ENCODE measurements at regions not wholly inside any gene's neighbourhood (a gene's known extent, or its start where the extent isn't known, plus 50 kb on each side); places are given as distances from the start of the nearest gene placed in this dataset.

DNA sequence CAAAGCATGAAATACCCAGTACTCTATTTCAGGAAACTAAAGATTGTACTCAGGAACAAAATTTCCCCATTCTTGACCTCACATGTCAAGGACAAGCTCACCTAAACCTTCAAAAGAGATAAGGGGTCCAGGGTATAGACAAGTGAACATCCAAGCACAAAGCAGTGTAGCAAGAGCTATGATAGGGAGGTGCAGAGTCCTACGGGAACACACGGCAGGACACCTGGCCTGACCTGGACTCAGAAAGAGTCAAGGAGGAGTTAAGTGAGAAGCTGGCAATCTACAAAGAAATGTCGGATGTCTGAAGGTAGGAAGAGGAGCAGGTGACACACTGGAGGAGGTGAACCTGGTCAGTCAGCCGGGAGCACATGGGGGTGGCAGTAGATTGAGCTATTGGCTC is 67.1 kb upstream of the LDLRAD3 start:
- TF ChIP-seq, protein P1, sequence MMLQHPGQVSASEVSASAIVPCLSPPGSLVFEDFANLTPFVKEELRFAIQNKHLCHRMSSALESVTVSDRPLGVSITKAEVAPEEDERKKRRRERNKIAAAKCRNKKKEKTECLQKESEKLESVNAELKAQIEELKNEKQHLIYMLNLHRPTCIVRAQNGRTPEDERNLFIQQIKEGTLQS (IDR thresholded peaks at IDR 0.05): no peak
- TF ChIP-seq FOSL1 (IDR thresholded peaks at IDR 0.05; ENCODE audit: low read depth): no peak
- H3K9me2 ChIP-seq (ENCODE audit: insufficient read depth): no peaks in the 10 kb centered on the region
- no peaks in the 10 kb centered on the region for H3K27me3 ChIP-seq (ENCODE audit: insufficient read depth, low read length)
- H3K4me1 ChIP-seq (ENCODE audit: control insufficient read depth in 1 of 2, insufficient read depth in 2 of 2, low read length in 2 of 2): no peaks in the 10 kb centered on the region
- ChIA-PET POLR2A (no interaction called here), CTCF (no interaction called here), RAD21 (ENCODE audit: low non-redundant PET in 1 of 2, low total read pairs in 2 of 2, uncharacterized antibody in 2 of 2, unreplicated experiment in 2 of 2) (no interaction called here)
- no peak overlapping the region for H3K9ac ChIP-seq (ENCODE audit: low read length)
- no peak overlapping the region for H3K4me2 ChIP-seq (ENCODE audit: low read length)
- no TSS peak for BruUV-seq (replicated peaks)
- H3K9me3 ChIP-seq (ENCODE audit: control insufficient read depth in 1 of 2, insufficient read depth in 1 of 2, low read depth in 1 of 2, low read length in 2 of 2): no peaks in the 10 kb centered on the region
- H2AFZ ChIP-seq (ENCODE audit: low read depth, low read length, poor library complexity, severe bottlenecking): no peak overlapping the region
- H3K27ac ChIP-seq (ENCODE audit: low read depth, low read length): no peak overlapping the region
- no peaks in the 10 kb centered on the region for H4K20me1 ChIP-seq (ENCODE audit: insufficient read depth)
- DNase-seq (ENCODE audit: low read depth, low spot score) (no peak), ATAC-seq (no peak)
- no peak overlapping the region for H3K4me3 ChIP-seq (replicated peaks in 1 of 2; ENCODE audit: low read depth in 1 of 2, low read length in 2 of 2)
- intact Hi-C loops (cut with micrococcal nuclease): no loop called here
- no peaks in the 10 kb centered on the region for H3K36me3 ChIP-seq (ENCODE audit: control insufficient read depth in 1 of 2, insufficient read depth in 2 of 2, low read length in 2 of 2)
- H3K79me2 ChIP-seq (ENCODE audit: insufficient read depth, low read length): no peaks in the 10 kb centered on the region

GRCh38 chr11:35878741-35879140 is 65.1 kb upstream of the LDLRAD3 start:
- intact Hi-C loops (cut with micrococcal nuclease): no loop called here
- TF ChIP-seq SIN3A (IDR thresholded peaks at IDR 0.05; ENCODE audit: low read depth): no peak
- Histone ChIP-seq H3K27me3 (ENCODE audit: insufficient read depth, low read length) (no peaks in the 10 kb centered on the region), H3K9me2 (ENCODE audit: insufficient read depth) (no peaks in the 10 kb centered on the region), H2AFZ (ENCODE audit: low read depth, low read length, poor library complexity, severe bottlenecking) (no peak overlapping the region), H3K4me1 (ENCODE audit: control insufficient read depth in 1 of 2, insufficient read depth in 2 of 2, low read length in 2 of 2) (no peaks in the 10 kb centered on the region), H3K9ac (ENCODE audit: low read length) (no peak overlapping the region), H3K9me3 (ENCODE audit: control insufficient read depth in 1 of 2, insufficient read depth in 1 of 2, low read depth in 1 of 2, low read length in 2 of 2) (no peaks in the 10 kb centered on the region), H3K36me3 (ENCODE audit: control insufficient read depth in 1 of 2, insufficient read depth in 2 of 2, low read length in 2 of 2) (no peaks in the 10 kb centered on the region), H3K79me2 (ENCODE audit: insufficient read depth, low read length) (no peaks in the 10 kb centered on the region), H4K20me1 (ENCODE audit: insufficient read depth) (no peaks in the 10 kb centered on the region), H3K27ac (ENCODE audit: low read depth, low read length) (no peak overlapping the region), H3K4me3 (replicated peaks in 1 of 2; ENCODE audit: low read depth in 1 of 2, low read length in 2 of 2) (no peak overlapping the region), H3K4me2 (ENCODE audit: low read length) (no peak overlapping the region)
- DNase-seq (ENCODE audit: low read depth, low spot score): no peak
- no TSS peak for BruUV-seq (replicated peaks)
- RAD21 ChIA-PET (ENCODE audit: low non-redundant PET in 1 of 2, low total read pairs in 2 of 2, uncharacterized antibody in 2 of 2, unreplicated experiment in 2 of 2): no interaction called here
- POLR2A ChIA-PET: no interaction called here
- CTCF ChIA-PET: no interaction called here
- no peak for ATAC-seq

DNA sequence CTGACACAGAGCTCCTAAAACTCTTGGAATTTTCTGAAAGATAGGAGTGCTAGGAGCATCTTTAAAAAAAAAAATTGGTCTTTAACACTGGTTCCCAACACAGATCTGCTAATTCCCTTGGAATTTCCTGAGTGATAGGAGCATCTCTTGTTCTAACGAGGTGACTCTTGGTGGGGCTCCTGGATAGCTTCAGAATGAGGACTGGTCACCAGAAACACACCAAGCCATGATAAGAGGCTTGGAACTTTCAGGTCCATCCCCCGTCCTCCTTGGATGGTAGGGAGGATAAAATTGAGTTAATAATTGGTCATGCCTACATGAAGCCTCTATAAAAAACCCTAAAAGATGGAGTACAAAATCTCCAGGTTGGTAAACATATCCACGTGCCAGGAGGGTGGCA is 64.5 kb upstream of the LDLRAD3 start:
- Histone ChIP-seq H3K4me1 (ENCODE audit: control insufficient read depth in 1 of 2, insufficient read depth in 2 of 2, low read length in 2 of 2) (no peaks in the 10 kb centered on the region), H3K9me2 (ENCODE audit: insufficient read depth) (no peaks in the 10 kb centered on the region), H2AFZ (ENCODE audit: low read depth, low read length, poor library complexity, severe bottlenecking) (no peak overlapping the region), H3K27ac (ENCODE audit: low read depth, low read length) (no peak overlapping the region), H3K4me3 (replicated peaks in 1 of 2; ENCODE audit: low read depth in 1 of 2, low read length in 2 of 2) (no peak overlapping the region), H3K4me2 (ENCODE audit: low read length) (no peak overlapping the region), H3K9me3 (ENCODE audit: control insufficient read depth in 1 of 2, insufficient read depth in 1 of 2, low read depth in 1 of 2, low read length in 2 of 2) (no peaks in the 10 kb centered on the region), H3K27me3 (ENCODE audit: insufficient read depth, low read length) (no peaks in the 10 kb centered on the region), H4K20me1 (ENCODE audit: insufficient read depth) (no peaks in the 10 kb centered on the region), H3K36me3 (ENCODE audit: control insufficient read depth in 1 of 2, insufficient read depth in 2 of 2, low read length in 2 of 2) (no peaks in the 10 kb centered on the region), H3K9ac (ENCODE audit: low read length) (no peak overlapping the region), H3K79me2 (ENCODE audit: insufficient read depth, low read length) (no peaks in the 10 kb centered on the region)
- ChIA-PET POLR2A (no interaction called here), CTCF (no interaction called here), RAD21 (ENCODE audit: low non-redundant PET in 1 of 2, low total read pairs in 2 of 2, uncharacterized antibody in 2 of 2, unreplicated experiment in 2 of 2) (no interaction called here)
- no peak for ATAC-seq
- no peak for DNase-seq (ENCODE audit: low read depth, low spot score)
- no TSS peak for BruUV-seq (replicated peaks)
- intact Hi-C loops (cut with micrococcal nuclease): no loop called here
- TF ChIP-seq CBX3 (IDR thresholded peaks at IDR 0.05; ENCODE audit: low read depth) (no peak), TCF7L2 (IDR thresholded peaks at IDR 0.05; ENCODE audit: borderline replicate concordance, extremely low read depth, insufficient read depth, insufficient read length) (no peak), POLR2AphosphoS5 (IDR thresholded peaks at IDR 0.05; ENCODE audit: low read depth, low read length) (no peak), ZFX (IDR thresholded peaks at IDR 0.05) (no peak), SRF (IDR thresholded peaks at IDR 0.05; ENCODE audit: low read depth) (no peak), EGR1 (IDR thresholded peaks at IDR 0.05; ENCODE audit: low read depth) (no peak), JUND (IDR thresholded peaks at IDR 0.05) (no peak), CEBPB (IDR thresholded peaks at IDR 0.05; ENCODE audit: low read depth) (no peak), YY1 (IDR thresholded peaks at IDR 0.05; ENCODE audit: extremely low read depth, insufficient replicate concordance, low read depth, low read length) (no peak), ZNF274 (IDR thresholded peaks at IDR 0.05; ENCODE audit: low read depth, low read length) (no peak), FOSL1 (IDR thresholded peaks at IDR 0.05; ENCODE audit: low read depth) (no peak), EZH2 (IDR thresholded peaks at IDR 0.05) (no peak), EZH2phosphoT487 (IDR thresholded peaks at IDR 0.05; ENCODE audit: borderline replicate concordance) (no peak), POLR2A (IDR thresholded peaks at IDR 0.05; ENCODE audit: borderline replicate concordance, extremely low read depth, insufficient read depth, insufficient read length) (no peak), ELF1 (IDR thresholded peaks at IDR 0.05; ENCODE audit: borderline replicate concordance, low read depth) (no peak), RAD21 (IDR thresholded peaks at IDR 0.05; ENCODE audit: low read depth) (no peak)
- TF ChIP-seq, protein P1 (IDR thresholded peaks at IDR 0.05): no peak
- TF ChIP-seq, protein P2, sequence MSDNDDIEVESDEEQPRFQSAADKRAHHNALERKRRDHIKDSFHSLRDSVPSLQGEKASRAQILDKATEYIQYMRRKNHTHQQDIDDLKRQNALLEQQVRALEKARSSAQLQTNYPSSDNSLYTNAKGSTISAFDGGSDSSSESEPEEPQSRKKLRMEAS (IDR thresholded peaks at IDR 0.05): no peak
